GM23338 (cell line): ENCODE measurements at regions not wholly inside any gene's neighbourhood (a gene's known extent, or its start where the extent isn't known, plus 50 kb on each side); places are given as distances from the start of the nearest gene placed in this dataset.

Experiments used
- CREB1 ChIP-seq: fragments of 250-450 bp; sonication (Bioruptor Pico); IDR thresholded peaks from 2 replicates; pipeline ENCODE4 v1.5.0; 2020; ENCODE audit warnings: low read depth, mild to moderate bottlenecking, moderate library complexity
- EZH2 ChIP-seq: fragments of 200-600 bp; sonication (generic); IDR thresholded peaks from one replicate; pipeline ENCODE4 v1.8.0; 2017; ENCODE audit warnings: antibody characterized with exemption, mild to moderate bottlenecking, low read depth; ENCODE audit not compliant: unreplicated experiment
- EZH2phosphoT487 ChIP-seq: fragments of 200-600 bp; sonication (generic); IDR thresholded peaks from one replicate; pipeline ENCODE4 v1.8.1; 2018; ENCODE audit warnings: antibody characterized with exemption; ENCODE audit not compliant: unreplicated experiment
- JUNB ChIP-seq: IDR thresholded peaks from one replicate; pipeline ENCODE4 v1.6.1; 2016; ENCODE audit warnings: antibody characterized with exemption; ENCODE audit not compliant: unreplicated experiment
- POLR2AphosphoS5 ChIP-seq: IDR thresholded peaks from 2 replicates; pipeline ENCODE4 v1.6.1; 2016; ENCODE audit warnings: antibody characterized with exemption, low read depth
- ZNF114 ChIP-seq: fragments of 250-450 bp; sonication (Bioruptor Pico); IDR thresholded peaks from 2 replicates; pipeline ENCODE4 v1.5.0; 2020; ENCODE audit warnings: mild to moderate bottlenecking, moderate library complexity
- TF ChIP-seq, protein P1 (sequence below), 2 experiments: fragments of 200-600 bp in 1 of 2; sonication (generic) in 1 of 2; conservative IDR thresholded peaks; 2 replicates each; pipeline versions ENCODE4 v1.5.1 to v1.6.1; 2016 to 2017; ENCODE audit warnings: antibody characterized with exemption in 2 of 2, low read depth in 2 of 2, mild to moderate bottlenecking in 2 of 2, moderate library complexity in 1 of 2
- TF ChIP-seq, protein P2 (sequence below): IDR thresholded peaks from one replicate; pipeline ENCODE4 v1.6.1; 2018; ENCODE audit warnings: antibody characterized with exemption; ENCODE audit not compliant: unreplicated experiment
- TF ChIP-seq, protein P3 (sequence below): IDR thresholded peaks from 2 replicates; pipeline ENCODE4 v1.6.1; 2016; ENCODE audit warnings: antibody characterized with exemption
- TF ChIP-seq, protein P4 (sequence below): fragments of 250-450 bp; sonication (Bioruptor Pico); IDR thresholded peaks from 2 replicates; pipeline ENCODE4 v1.5.0; 2020; ENCODE audit warnings: mild to moderate bottlenecking, moderate library complexity

DNA sequence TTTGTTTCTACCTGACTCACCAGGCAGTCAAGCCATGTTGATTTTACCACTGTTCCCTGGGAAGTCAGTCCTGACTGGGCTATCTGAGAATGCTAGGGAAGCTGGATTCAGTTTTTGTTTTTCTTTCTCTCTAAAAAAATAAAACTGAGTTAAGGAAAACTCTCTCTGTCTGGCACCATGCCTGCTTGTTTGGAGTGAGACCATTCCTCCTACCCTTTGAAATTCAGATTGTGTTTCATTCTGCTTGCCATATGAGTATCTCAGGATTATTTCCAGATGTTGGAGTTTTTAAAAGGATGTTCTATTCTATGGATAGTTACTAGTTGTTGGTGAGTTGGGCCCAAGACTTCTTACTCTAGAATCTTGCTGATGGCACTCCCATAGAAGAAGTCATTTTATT, 1917.0 kb downstream of the LRRC4C start:
- TF ChIP-seq JUNB (no peak), POLR2AphosphoS5 (no peak), CREB1 (CRISPR knock-in tag) (no peak), EZH2 (no peak), EZH2phosphoT487 (no peak), ZNF114 (CRISPR knock-in tag) (no peak)
- TF ChIP-seq, protein P1, sequence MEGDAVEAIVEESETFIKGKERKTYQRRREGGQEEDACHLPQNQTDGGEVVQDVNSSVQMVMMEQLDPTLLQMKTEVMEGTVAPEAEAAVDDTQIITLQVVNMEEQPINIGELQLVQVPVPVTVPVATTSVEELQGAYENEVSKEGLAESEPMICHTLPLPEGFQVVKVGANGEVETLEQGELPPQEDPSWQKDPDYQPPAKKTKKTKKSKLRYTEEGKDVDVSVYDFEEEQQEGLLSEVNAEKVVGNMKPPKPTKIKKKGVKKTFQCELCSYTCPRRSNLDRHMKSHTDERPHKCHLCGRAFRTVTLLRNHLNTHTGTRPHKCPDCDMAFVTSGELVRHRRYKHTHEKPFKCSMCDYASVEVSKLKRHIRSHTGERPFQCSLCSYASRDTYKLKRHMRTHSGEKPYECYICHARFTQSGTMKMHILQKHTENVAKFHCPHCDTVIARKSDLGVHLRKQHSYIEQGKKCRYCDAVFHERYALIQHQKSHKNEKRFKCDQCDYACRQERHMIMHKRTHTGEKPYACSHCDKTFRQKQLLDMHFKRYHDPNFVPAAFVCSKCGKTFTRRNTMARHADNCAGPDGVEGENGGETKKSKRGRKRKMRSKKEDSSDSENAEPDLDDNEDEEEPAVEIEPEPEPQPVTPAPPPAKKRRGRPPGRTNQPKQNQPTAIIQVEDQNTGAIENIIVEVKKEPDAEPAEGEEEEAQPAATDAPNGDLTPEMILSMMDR (conservative IDR thresholded peaks at IDR 0.05; ENCODE audit: low read depth in 2 of 2): no peak
- TF ChIP-seq, protein P2, sequence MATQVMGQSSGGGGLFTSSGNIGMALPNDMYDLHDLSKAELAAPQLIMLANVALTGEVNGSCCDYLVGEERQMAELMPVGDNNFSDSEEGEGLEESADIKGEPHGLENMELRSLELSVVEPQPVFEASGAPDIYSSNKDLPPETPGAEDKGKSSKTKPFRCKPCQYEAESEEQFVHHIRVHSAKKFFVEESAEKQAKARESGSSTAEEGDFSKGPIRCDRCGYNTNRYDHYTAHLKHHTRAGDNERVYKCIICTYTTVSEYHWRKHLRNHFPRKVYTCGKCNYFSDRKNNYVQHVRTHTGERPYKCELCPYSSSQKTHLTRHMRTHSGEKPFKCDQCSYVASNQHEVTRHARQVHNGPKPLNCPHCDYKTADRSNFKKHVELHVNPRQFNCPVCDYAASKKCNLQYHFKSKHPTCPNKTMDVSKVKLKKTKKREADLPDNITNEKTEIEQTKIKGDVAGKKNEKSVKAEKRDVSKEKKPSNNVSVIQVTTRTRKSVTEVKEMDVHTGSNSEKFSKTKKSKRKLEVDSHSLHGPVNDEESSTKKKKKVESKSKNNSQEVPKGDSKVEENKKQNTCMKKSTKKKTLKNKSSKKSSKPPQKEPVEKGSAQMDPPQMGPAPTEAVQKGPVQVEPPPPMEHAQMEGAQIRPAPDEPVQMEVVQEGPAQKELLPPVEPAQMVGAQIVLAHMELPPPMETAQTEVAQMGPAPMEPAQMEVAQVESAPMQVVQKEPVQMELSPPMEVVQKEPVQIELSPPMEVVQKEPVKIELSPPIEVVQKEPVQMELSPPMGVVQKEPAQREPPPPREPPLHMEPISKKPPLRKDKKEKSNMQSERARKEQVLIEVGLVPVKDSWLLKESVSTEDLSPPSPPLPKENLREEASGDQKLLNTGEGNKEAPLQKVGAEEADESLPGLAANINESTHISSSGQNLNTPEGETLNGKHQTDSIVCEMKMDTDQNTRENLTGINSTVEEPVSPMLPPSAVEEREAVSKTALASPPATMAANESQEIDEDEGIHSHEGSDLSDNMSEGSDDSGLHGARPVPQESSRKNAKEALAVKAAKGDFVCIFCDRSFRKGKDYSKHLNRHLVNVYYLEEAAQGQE: no peak
- TF ChIP-seq, protein P3, sequence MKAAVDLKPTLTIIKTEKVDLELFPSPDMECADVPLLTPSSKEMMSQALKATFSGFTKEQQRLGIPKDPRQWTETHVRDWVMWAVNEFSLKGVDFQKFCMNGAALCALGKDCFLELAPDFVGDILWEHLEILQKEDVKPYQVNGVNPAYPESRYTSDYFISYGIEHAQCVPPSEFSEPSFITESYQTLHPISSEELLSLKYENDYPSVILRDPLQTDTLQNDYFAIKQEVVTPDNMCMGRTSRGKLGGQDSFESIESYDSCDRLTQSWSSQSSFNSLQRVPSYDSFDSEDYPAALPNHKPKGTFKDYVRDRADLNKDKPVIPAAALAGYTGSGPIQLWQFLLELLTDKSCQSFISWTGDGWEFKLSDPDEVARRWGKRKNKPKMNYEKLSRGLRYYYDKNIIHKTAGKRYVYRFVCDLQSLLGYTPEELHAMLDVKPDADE: no peak
- TF ChIP-seq, protein P4, sequence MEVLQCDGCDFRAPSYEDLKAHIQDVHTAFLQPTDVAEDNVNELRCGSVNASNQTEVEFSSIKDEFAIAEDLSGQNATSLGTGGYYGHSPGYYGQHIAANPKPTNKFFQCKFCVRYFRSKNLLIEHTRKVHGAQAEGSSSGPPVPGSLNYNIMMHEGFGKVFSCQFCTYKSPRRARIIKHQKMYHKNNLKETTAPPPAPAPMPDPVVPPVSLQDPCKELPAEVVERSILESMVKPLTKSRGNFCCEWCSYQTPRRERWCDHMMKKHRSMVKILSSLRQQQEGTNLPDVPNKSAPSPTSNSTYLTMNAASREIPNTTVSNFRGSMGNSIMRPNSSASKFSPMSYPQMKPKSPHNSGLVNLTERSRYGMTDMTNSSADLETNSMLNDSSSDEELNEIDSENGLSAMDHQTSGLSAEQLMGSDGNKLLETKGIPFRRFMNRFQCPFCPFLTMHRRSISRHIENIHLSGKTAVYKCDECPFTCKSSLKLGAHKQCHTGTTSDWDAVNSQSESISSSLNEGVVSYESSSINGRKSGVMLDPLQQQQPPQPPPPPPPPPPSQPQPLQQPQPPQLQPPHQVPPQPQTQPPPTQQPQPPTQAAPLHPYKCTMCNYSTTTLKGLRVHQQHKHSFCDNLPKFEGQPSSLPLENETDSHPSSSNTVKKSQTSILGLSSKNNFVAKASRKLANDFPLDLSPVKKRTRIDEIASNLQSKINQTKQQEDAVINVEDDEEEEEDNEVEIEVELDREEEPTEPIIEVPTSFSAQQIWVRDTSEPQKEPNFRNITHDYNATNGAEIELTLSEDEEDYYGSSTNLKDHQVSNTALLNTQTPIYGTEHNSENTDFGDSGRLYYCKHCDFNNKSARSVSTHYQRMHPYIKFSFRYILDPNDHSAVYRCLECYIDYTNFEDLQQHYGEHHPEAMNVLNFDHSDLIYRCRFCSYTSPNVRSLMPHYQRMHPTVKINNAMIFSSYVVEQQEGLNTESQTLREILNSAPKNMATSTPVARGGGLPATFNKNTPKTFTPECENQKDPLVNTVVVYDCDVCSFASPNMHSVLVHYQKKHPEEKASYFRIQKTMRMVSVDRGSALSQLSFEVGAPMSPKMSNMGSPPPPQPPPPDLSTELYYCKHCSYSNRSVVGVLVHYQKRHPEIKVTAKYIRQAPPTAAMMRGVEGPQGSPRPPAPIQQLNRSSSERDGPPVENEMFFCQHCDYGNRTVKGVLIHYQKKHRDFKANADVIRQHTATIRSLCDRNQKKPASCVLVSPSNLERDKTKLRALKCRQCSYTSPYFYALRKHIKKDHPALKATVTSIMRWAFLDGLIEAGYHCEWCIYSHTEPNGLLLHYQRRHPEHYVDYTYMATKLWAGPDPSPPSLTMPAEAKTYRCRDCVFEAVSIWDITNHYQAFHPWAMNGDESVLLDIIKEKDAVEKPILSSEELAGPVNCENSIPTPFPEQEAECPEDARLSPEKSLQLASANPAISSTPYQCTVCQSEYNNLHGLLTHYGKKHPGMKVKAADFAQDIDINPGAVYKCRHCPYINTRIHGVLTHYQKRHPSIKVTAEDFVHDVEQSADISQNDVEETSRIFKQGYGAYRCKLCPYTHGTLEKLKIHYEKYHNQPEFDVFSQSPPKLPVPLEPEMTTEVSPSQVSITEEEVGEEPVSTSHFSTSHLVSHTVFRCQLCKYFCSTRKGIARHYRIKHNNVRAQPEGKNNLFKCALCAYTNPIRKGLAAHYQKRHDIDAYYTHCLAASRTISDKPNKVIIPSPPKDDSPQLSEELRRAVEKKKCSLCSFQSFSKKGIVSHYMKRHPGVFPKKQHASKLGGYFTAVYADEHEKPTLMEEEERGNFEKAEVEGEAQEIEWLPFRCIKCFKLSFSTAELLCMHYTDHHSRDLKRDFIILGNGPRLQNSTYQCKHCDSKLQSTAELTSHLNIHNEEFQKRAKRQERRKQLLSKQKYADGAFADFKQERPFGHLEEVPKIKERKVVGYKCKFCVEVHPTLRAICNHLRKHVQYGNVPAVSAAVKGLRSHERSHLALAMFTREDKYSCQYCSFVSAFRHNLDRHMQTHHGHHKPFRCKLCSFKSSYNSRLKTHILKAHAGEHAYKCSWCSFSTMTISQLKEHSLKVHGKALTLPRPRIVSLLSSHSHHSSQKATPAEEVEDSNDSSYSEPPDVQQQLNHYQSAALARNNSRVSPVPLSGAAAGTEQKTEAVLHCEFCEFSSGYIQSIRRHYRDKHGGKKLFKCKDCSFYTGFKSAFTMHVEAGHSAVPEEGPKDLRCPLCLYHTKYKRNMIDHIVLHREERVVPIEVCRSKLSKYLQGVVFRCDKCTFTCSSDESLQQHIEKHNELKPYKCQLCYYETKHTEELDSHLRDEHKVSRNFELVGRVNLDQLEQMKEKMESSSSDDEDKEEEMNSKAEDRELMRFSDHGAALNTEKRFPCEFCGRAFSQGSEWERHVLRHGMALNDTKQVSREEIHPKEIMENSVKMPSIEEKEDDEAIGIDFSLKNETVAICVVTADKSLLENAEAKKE: no peak
